ENCODE measurements at regions not wholly inside any gene's neighbourhood (a gene's known extent, or its start where the extent isn't known, plus 50 kb on each side); places are given as distances from the start of the nearest gene placed in this dataset.

- Histone ChIP-seq H3K4me1 (ENCODE audit: insufficient read depth) (no peaks in the 10 kb centered on the region), H3K79me2 (ENCODE audit: insufficient read depth) (no peaks in the 10 kb centered on the region), H3K4me2 (ENCODE audit: unreplicated experiment) (no peak overlapping the region), H3K9ac (no peak overlapping the region), H2AFZ (no peak overlapping the region), H3K9me2 (ENCODE audit: insufficient read depth) (no peaks in the 10 kb centered on the region), H3K4me3 (no peak overlapping the region), H3K27ac (no peak overlapping the region), H3K36me3 (ENCODE audit: low read depth) (no peaks in the 10 kb centered on the region), H4K20me1 (ENCODE audit: insufficient read depth) (no peaks in the 10 kb centered on the region), H3F3A (ENCODE audit: insufficient read depth) (no peaks in the 10 kb centered on the region), H3K9me3 (ENCODE audit: low read depth) (no peaks in the 10 kb centered on the region), H3K27me3 (replicated peaks; ENCODE audit: insufficient read depth) (no peaks in the 10 kb centered on the region)
- no peak for DNase-seq
- WGBS, 2 experiments (ENCODE audit: low coverage in 1 of 2, low lambda C conversion rate in 2 of 2, missing lambda C conversion rate in 2 of 2), result 6 to 8% methylated on average over 3 of the region's 3 CpGs
- in situ Hi-C loops (cut with MboI), result no loop called here
- TF ChIP-seq EZH2 (IDR thresholded peaks at IDR 0.05; ENCODE audit: insufficient read depth, poor library complexity, severe bottlenecking) (no peak), EZH2phosphoT487 (IDR thresholded peaks at IDR 0.05; ENCODE audit: insufficient read depth, low read depth) (no peak)
Measured at GRCh38 chr5:166535641-166536040, 1755.8 kb upstream of the WWC1 start.

GRCh38 chr5:166540156-166540555, 1751.3 kb upstream of the WWC1 start:
- H3K9ac ChIP-seq, result no peak overlapping the region
- H3K36me3 ChIP-seq (ENCODE audit: low read depth), result no peaks in the 10 kb centered on the region
- no peaks in the 10 kb centered on the region for H3K9me3 ChIP-seq (ENCODE audit: low read depth)
- H3K4me3 ChIP-seq, result no peak overlapping the region
- WGBS, 2 experiments (ENCODE audit: low coverage in 1 of 2, low lambda C conversion rate in 2 of 2, missing lambda C conversion rate in 2 of 2), result 5 to 6% methylated on average over 2 of the region's 2 CpGs
- H3K27me3 ChIP-seq (replicated peaks; ENCODE audit: insufficient read depth), result no peaks in the 10 kb centered on the region
- no peaks in the 10 kb centered on the region for H3K4me1 ChIP-seq (ENCODE audit: insufficient read depth)
- H3K27ac ChIP-seq, result no peak overlapping the region
- no peaks in the 10 kb centered on the region for H3F3A ChIP-seq (ENCODE audit: insufficient read depth)
- no peaks in the 10 kb centered on the region for H3K79me2 ChIP-seq (ENCODE audit: insufficient read depth)
- no peaks in the 10 kb centered on the region for H4K20me1 ChIP-seq (ENCODE audit: insufficient read depth)
- no peaks in the 10 kb centered on the region for H3K9me2 ChIP-seq (ENCODE audit: insufficient read depth)
- no peak overlapping the region for H2AFZ ChIP-seq
- no peak for TF ChIP-seq EZH2 (IDR thresholded peaks at IDR 0.05; ENCODE audit: insufficient read depth, poor library complexity, severe bottlenecking)
- no peak for TF ChIP-seq EZH2phosphoT487 (IDR thresholded peaks at IDR 0.05; ENCODE audit: insufficient read depth, low read depth)
- no peak overlapping the region for H3K4me2 ChIP-seq (ENCODE audit: unreplicated experiment)
- in situ Hi-C loops (cut with MboI), result no loop called here
- DNase-seq, result no peak

GRCh38 chr5:166551384-166551783, 1740.1 kb upstream of the WWC1 start:
- H3K4me2 ChIP-seq (ENCODE audit: unreplicated experiment), result no peak overlapping the region
- no peaks in the 10 kb centered on the region for H3K79me2 ChIP-seq (ENCODE audit: insufficient read depth)
- no peak overlapping the region for H3K27ac ChIP-seq
- H3K4me3 ChIP-seq, result no peak overlapping the region
- in situ Hi-C loops (cut with MboI), result no loop called here
- no peaks in the 10 kb centered on the region for H3K36me3 ChIP-seq (ENCODE audit: low read depth)
- H3K9me2 ChIP-seq (ENCODE audit: insufficient read depth), result no peaks in the 10 kb centered on the region
- no peak overlapping the region for H2AFZ ChIP-seq
- no peaks in the 10 kb centered on the region for H3K27me3 ChIP-seq (replicated peaks; ENCODE audit: insufficient read depth)
- H4K20me1 ChIP-seq (ENCODE audit: insufficient read depth), result no peaks in the 10 kb centered on the region
- no peaks in the 10 kb centered on the region for H3K4me1 ChIP-seq (ENCODE audit: insufficient read depth)
- no peaks in the 10 kb centered on the region for H3K9me3 ChIP-seq (ENCODE audit: low read depth)
- DNase-seq, result no peak
- H3K9ac ChIP-seq, result no peak overlapping the region
- H3F3A ChIP-seq (ENCODE audit: insufficient read depth), result no peaks in the 10 kb centered on the region
- TF ChIP-seq EZH2 (IDR thresholded peaks at IDR 0.05; ENCODE audit: insufficient read depth, poor library complexity, severe bottlenecking) (no peak), EZH2phosphoT487 (IDR thresholded peaks at IDR 0.05; ENCODE audit: insufficient read depth, low read depth) (no peak)
- 0 to 1% methylated on average over 2 of the region's 2 CpGs for WGBS, 2 experiments (ENCODE audit: low coverage in 1 of 2, low lambda C conversion rate in 2 of 2, missing lambda C conversion rate in 2 of 2)

- H3K36me3 ChIP-seq (ENCODE audit: low read depth), result no peaks in the 10 kb centered on the region
- H3K27ac ChIP-seq, result no peak overlapping the region
- no peak for TF ChIP-seq EZH2 (IDR thresholded peaks at IDR 0.05; ENCODE audit: insufficient read depth, poor library complexity, severe bottlenecking)
- no peak for TF ChIP-seq EZH2phosphoT487 (IDR thresholded peaks at IDR 0.05; ENCODE audit: insufficient read depth, low read depth)
- no peaks in the 10 kb centered on the region for H3K9me2 ChIP-seq (ENCODE audit: insufficient read depth)
- H3K27me3 ChIP-seq (replicated peaks; ENCODE audit: insufficient read depth), result no peaks in the 10 kb centered on the region
- H3F3A ChIP-seq (ENCODE audit: insufficient read depth), result no peaks in the 10 kb centered on the region
- H3K4me2 ChIP-seq (ENCODE audit: unreplicated experiment), result no peak overlapping the region
- no peaks in the 10 kb centered on the region for H3K79me2 ChIP-seq (ENCODE audit: insufficient read depth)
- no peaks in the 10 kb centered on the region for H3K9me3 ChIP-seq (ENCODE audit: low read depth)
- WGBS, 2 experiments (ENCODE audit: low coverage in 1 of 2, low lambda C conversion rate in 2 of 2, missing lambda C conversion rate in 2 of 2), result 27 to 36% methylated on average over 7 of the region's 7 CpGs
- H4K20me1 ChIP-seq (ENCODE audit: insufficient read depth), result no peaks in the 10 kb centered on the region
- DNase-seq, result no peak
- in situ Hi-C loops (cut with MboI), result no loop called here
- H2AFZ ChIP-seq, result no peak overlapping the region
- H3K9ac ChIP-seq, result no peak overlapping the region
- no peak overlapping the region for H3K4me3 ChIP-seq
- no peaks in the 10 kb centered on the region for H3K4me1 ChIP-seq (ENCODE audit: insufficient read depth)
Measured at GRCh38 chr5:166553778-166554177, 1737.7 kb upstream of the WWC1 start.

GRCh38 chr5:166561759-166562158, 1729.7 kb upstream of the WWC1 start:
- Histone ChIP-seq H3K9ac (no peak overlapping the region), H3K9me2 (ENCODE audit: insufficient read depth) (no peaks in the 10 kb centered on the region), H3K27ac (no peak overlapping the region), H4K20me1 (ENCODE audit: insufficient read depth) (no peaks in the 10 kb centered on the region), H3K36me3 (ENCODE audit: low read depth) (no peaks in the 10 kb centered on the region), H3K4me2 (ENCODE audit: unreplicated experiment) (no peak overlapping the region), H3F3A (ENCODE audit: insufficient read depth) (no peaks in the 10 kb centered on the region), H2AFZ (no peak overlapping the region), H3K79me2 (ENCODE audit: insufficient read depth) (no peaks in the 10 kb centered on the region), H3K4me1 (ENCODE audit: insufficient read depth) (no peaks in the 10 kb centered on the region), H3K4me3 (no peak overlapping the region), H3K9me3 (ENCODE audit: low read depth) (no peaks in the 10 kb centered on the region), H3K27me3 (replicated peaks; ENCODE audit: insufficient read depth) (no peaks in the 10 kb centered on the region)
- DNase-seq, result no peak
- no peak for TF ChIP-seq EZH2 (IDR thresholded peaks at IDR 0.05; ENCODE audit: insufficient read depth, poor library complexity, severe bottlenecking)
- no peak for TF ChIP-seq EZH2phosphoT487 (IDR thresholded peaks at IDR 0.05; ENCODE audit: insufficient read depth, low read depth)
- 3 to 8% methylated on average over 3 of the region's 3 CpGs for WGBS, 2 experiments (ENCODE audit: low coverage in 1 of 2, low lambda C conversion rate in 2 of 2, missing lambda C conversion rate in 2 of 2)
- in situ Hi-C loops (cut with MboI), result no loop called here
